HL-60 (cell line): ENCODE measurements at regions not wholly inside any gene's neighbourhood (a gene's known extent, or its start where the extent isn't known, plus 50 kb on each side); places are given as distances from the start of the nearest gene placed in this dataset.

ENCODE experiments used
- CTCF ChIP-seq: IDR thresholded peaks from one replicate; pipeline ENCODE4 v1.5.1; 2011; ENCODE audit warnings: low read length, control low read depth, inconsistent platforms; ENCODE audit not compliant: insufficient read depth
- GABPA ChIP-seq: IDR thresholded peaks from 2 replicates; pipeline ENCODE4 v1.6.1; 2012; ENCODE audit warnings: low read depth
- POLR2AphosphoS5 ChIP-seq: IDR thresholded peaks from 2 replicates; pipeline ENCODE4 v1.6.1; 2012; ENCODE audit warnings: low read depth
- SPI1 ChIP-seq: IDR thresholded peaks from 2 replicates; pipeline ENCODE4 v1.6.1; 2012; ENCODE audit warnings: low read depth, mild to moderate bottlenecking, borderline replicate concordance
- TF ChIP-seq, protein P1 (sequence below): IDR thresholded peaks from 2 replicates; pipeline ENCODE4 v1.6.1; 2012; ENCODE audit warnings: low read depth; ENCODE audit not compliant: insufficient replicate concordance

GRCh38 chr4:184887333-184887732 lies 61.6 kb upstream of the ACSL1 start:
- TF ChIP-seq, protein P1, sequence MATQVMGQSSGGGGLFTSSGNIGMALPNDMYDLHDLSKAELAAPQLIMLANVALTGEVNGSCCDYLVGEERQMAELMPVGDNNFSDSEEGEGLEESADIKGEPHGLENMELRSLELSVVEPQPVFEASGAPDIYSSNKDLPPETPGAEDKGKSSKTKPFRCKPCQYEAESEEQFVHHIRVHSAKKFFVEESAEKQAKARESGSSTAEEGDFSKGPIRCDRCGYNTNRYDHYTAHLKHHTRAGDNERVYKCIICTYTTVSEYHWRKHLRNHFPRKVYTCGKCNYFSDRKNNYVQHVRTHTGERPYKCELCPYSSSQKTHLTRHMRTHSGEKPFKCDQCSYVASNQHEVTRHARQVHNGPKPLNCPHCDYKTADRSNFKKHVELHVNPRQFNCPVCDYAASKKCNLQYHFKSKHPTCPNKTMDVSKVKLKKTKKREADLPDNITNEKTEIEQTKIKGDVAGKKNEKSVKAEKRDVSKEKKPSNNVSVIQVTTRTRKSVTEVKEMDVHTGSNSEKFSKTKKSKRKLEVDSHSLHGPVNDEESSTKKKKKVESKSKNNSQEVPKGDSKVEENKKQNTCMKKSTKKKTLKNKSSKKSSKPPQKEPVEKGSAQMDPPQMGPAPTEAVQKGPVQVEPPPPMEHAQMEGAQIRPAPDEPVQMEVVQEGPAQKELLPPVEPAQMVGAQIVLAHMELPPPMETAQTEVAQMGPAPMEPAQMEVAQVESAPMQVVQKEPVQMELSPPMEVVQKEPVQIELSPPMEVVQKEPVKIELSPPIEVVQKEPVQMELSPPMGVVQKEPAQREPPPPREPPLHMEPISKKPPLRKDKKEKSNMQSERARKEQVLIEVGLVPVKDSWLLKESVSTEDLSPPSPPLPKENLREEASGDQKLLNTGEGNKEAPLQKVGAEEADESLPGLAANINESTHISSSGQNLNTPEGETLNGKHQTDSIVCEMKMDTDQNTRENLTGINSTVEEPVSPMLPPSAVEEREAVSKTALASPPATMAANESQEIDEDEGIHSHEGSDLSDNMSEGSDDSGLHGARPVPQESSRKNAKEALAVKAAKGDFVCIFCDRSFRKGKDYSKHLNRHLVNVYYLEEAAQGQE: no peak
- TF ChIP-seq CTCF: no peak
- no peak for TF ChIP-seq POLR2AphosphoS5
- no peak for TF ChIP-seq GABPA
- no peak for TF ChIP-seq SPI1
